Parathyroid adenoma (tissue), 2 donors: ENCODE measurements at regions not wholly inside any gene's neighbourhood (a gene's known extent, or its start where the extent isn't known, plus 50 kb on each side); places are given as distances from the start of the nearest gene placed in this dataset.

ENCODE experiments used
- H2AFZ ChIP-seq: fragments of 300-600 bp; sonication (generic); one replicate; pipeline ENCODE4 v1.7.0; 2017; ENCODE audit warnings: antibody characterized with exemption, mild to moderate bottlenecking
- H3K27ac ChIP-seq: fragments of 300-600 bp; sonication (generic); one replicate; pipeline ENCODE4 v1.7.0; 2017
- H3K27me3 ChIP-seq: fragments of 300-600 bp; sonication (generic); one replicate; pipeline ENCODE4 v1.7.0; 2017; ENCODE audit warnings: low read length; ENCODE audit not compliant: control insufficient read depth, insufficient read depth
- H3K36me3 ChIP-seq: fragments of 300-600 bp; sonication (generic); one replicate; pipeline ENCODE4 v1.7.0; 2017; ENCODE audit warnings: low read length; ENCODE audit not compliant: control insufficient read depth, insufficient read depth
- H3K4me1 ChIP-seq: fragments of 300-600 bp; sonication (generic); one replicate; pipeline ENCODE4 v1.7.0; 2017; ENCODE audit warnings: control low read depth
- H3K4me2 ChIP-seq: fragments of 300-600 bp; sonication (generic); one replicate; pipeline ENCODE4 v1.7.0; 2017; ENCODE audit warnings: low read length
- H3K4me3 ChIP-seq: fragments of 300-600 bp; sonication (generic); one replicate; pipeline ENCODE4 v1.7.0; 2017; ENCODE audit warnings: low read depth, low read length
- H3K79me2 ChIP-seq: fragments of 300-600 bp; sonication (generic); one replicate; pipeline ENCODE4 v1.7.0; 2017; ENCODE audit warnings: control low read depth
- H3K9ac ChIP-seq: fragments of 300-600 bp; sonication (generic); one replicate; pipeline ENCODE4 v1.7.0; 2017; ENCODE audit warnings: mild to moderate bottlenecking
- H3K9me3 ChIP-seq: fragments of 300-600 bp; sonication (generic); one replicate; pipeline ENCODE4 v1.7.0; 2017; ENCODE audit warnings: low read length; ENCODE audit not compliant: control insufficient read depth
- TF ChIP-seq, protein P1 (sequence below): fragments of 300-600 bp; sonication (generic); IDR thresholded peaks from one replicate; pipeline ENCODE4 v1.7.0; 2017; ENCODE audit warnings: antibody characterized with exemption, mild to moderate bottlenecking
- donor health status: primary hyperparathyroidism.

GRCh38 chr10:133032231-133032630 is 55.5 kb upstream of the ADGRA1 start:
- no peaks in the 10 kb centered on the region for H3K9me3 ChIP-seq
- H3K27ac ChIP-seq: no peak overlapping the region
- TF ChIP-seq, protein P1, sequence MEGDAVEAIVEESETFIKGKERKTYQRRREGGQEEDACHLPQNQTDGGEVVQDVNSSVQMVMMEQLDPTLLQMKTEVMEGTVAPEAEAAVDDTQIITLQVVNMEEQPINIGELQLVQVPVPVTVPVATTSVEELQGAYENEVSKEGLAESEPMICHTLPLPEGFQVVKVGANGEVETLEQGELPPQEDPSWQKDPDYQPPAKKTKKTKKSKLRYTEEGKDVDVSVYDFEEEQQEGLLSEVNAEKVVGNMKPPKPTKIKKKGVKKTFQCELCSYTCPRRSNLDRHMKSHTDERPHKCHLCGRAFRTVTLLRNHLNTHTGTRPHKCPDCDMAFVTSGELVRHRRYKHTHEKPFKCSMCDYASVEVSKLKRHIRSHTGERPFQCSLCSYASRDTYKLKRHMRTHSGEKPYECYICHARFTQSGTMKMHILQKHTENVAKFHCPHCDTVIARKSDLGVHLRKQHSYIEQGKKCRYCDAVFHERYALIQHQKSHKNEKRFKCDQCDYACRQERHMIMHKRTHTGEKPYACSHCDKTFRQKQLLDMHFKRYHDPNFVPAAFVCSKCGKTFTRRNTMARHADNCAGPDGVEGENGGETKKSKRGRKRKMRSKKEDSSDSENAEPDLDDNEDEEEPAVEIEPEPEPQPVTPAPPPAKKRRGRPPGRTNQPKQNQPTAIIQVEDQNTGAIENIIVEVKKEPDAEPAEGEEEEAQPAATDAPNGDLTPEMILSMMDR: no peak
- H3K4me1 ChIP-seq: no peaks in the 10 kb centered on the region
- H3K4me3 ChIP-seq: no peak overlapping the region
- H3K36me3 ChIP-seq: no peaks in the 10 kb centered on the region
- no peaks in the 10 kb centered on the region for H3K79me2 ChIP-seq
- no peaks in the 10 kb centered on the region for H3K27me3 ChIP-seq
- no peak overlapping the region for H3K4me2 ChIP-seq
- H3K9ac ChIP-seq: no peak overlapping the region
- H2AFZ ChIP-seq: no peak overlapping the region

DNA sequence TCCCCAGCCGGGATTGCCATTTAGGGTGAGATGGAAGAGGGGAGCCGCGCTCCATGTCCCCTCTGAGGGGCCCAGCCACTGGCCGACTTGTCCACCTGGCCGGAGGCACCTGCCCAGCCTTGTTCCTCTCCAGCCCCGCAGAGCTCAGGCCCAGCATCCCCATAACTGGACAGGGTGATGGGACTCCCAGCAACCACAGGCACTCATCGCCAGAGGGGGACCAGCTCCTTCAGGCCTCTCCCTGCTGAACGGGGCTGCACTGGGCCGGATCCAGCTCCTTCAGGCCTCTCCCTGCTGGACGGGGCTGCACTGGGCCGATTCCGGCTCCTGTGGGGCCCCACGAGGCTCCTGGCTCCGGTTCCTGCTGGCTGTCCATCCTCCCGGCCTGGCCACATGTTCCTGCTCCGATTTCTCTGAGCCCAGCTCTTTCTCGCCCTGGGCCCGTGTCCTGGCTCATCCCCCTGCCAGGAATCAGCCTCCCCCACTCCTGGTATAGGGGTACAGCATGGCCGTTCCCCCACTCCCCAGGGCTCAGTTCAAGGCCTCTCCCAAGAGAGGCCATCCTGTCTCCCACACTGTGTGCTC is 56.1 kb upstream of the ADGRA1 start:
- Histone ChIP-seq H3K9ac (no peak overlapping the region), H3K27ac (no peak overlapping the region), H3K4me2 (no peak overlapping the region), H3K79me2 (no peaks in the 10 kb centered on the region), H3K4me3 (no peak overlapping the region), H3K9me3 (no peaks in the 10 kb centered on the region), H3K36me3 (no peaks in the 10 kb centered on the region), H2AFZ (no peak overlapping the region), H3K27me3 (no peaks in the 10 kb centered on the region), H3K4me1 (no peaks in the 10 kb centered on the region)
- TF ChIP-seq, protein P1: no peak

GRCh38 chr10:133030781-133031180 is 56.9 kb upstream of the ADGRA1 start:
- Histone ChIP-seq H3K79me2 (no peaks in the 10 kb centered on the region), H3K9ac (no peak overlapping the region), H3K4me1 (no peaks in the 10 kb centered on the region), H3K27ac (no peak overlapping the region), H3K36me3 (no peaks in the 10 kb centered on the region), H3K9me3 (no peaks in the 10 kb centered on the region), H2AFZ (peak overlapping the region; percentile 45), H3K4me3 (no peak overlapping the region), H3K27me3 (no peaks in the 10 kb centered on the region), H3K4me2 (peak overlapping the region; percentile 2)
- TF ChIP-seq, protein P1: no peak

- TF ChIP-seq, protein P1: no peak
- H3K9ac ChIP-seq: no peak overlapping the region
Measured at GRCh38 chr10:133030126-133030525, 57.6 kb upstream of the ADGRA1 start.

GRCh38 chr10:133028956-133029355 is 58.8 kb upstream of the ADGRA1 start:
- H3K9ac ChIP-seq: no peak overlapping the region
- no peaks in the 10 kb centered on the region for H3K36me3 ChIP-seq
- no peak overlapping the region for H3K4me2 ChIP-seq
- no peak overlapping the region for H3K4me3 ChIP-seq
- H3K4me1 ChIP-seq: no peaks in the 10 kb centered on the region
- no peak overlapping the region for H3K27ac ChIP-seq
- H2AFZ ChIP-seq: no peak overlapping the region
- TF ChIP-seq, protein P1: no peak
- no peaks in the 10 kb centered on the region for H3K9me3 ChIP-seq
- no peaks in the 10 kb centered on the region for H3K79me2 ChIP-seq
- no peaks in the 10 kb centered on the region for H3K27me3 ChIP-seq

More at GRCh38 chr10:133030126-133030525, 57.6 kb upstream of the ADGRA1 start:
- no peaks in the 10 kb centered on the region for H3K79me2 ChIP-seq
- no peak overlapping the region for H3K4me3 ChIP-seq
- H3K4me1 ChIP-seq: no peaks in the 10 kb centered on the region
- H2AFZ ChIP-seq: no peak overlapping the region
- no peaks in the 10 kb centered on the region for H3K36me3 ChIP-seq
- H3K27me3 ChIP-seq: no peaks in the 10 kb centered on the region
- no peaks in the 10 kb centered on the region for H3K9me3 ChIP-seq
- H3K4me2 ChIP-seq: no peak overlapping the region
- H3K27ac ChIP-seq: no peak overlapping the region
